GM12892 (cell line): ENCODE measurements at regions not wholly inside any gene's neighbourhood (a gene's known extent, or its start where the extent isn't known, plus 50 kb on each side); places are given as distances from the start of the nearest gene placed in this dataset.
"Not testable (repeated sequence)": the region's sequence is repeated elsewhere in the genome, so short reads cannot be mapped to it uniquely, and the experiment has no call there.

ENCODE experiments used
- DNase-seq: peaks from one replicate; pipeline ENCODE4 v3.0.0; 2011; ENCODE audit not compliant: insufficient read length
- FAIRE-seq: peaks from 2 replicates; lab custom pipeline; 2011; peaks lifted over from hg19 to GRCh38; lab: Jason Lieb, UNC
- POLR2A ChIP-seq: IDR thresholded peaks from 2 replicates; pipeline ENCODE4 v1.6.1; 2011; ENCODE audit warnings: low read depth, low read length, control low read depth
- POLR2AphosphoS5 ChIP-seq: IDR thresholded peaks from 2 replicates; pipeline ENCODE4 v1.6.1; 2011; ENCODE audit warnings: low read depth, low read length, control low read depth
- TAF1 ChIP-seq: IDR thresholded peaks from 2 replicates; pipeline ENCODE4 v1.6.1; 2011; ENCODE audit warnings: low read depth, mild to moderate bottlenecking, control low read depth, low read length, borderline replicate concordance

GRCh38 chr6:145086197-145086596 is 649.1 kb downstream of the EPM2A start:
- TF ChIP-seq POLR2AphosphoS5, result no peak
- FAIRE-seq (no peak), DNase-seq (no peak)

- FAIRE-seq, result no peak
- no peak for DNase-seq
These were observed 648.3 kb downstream of the EPM2A start for GRCh38 chr6:145087034-145087433.

GRCh38 chr6:145090801-145091585 is 644.3 kb downstream of the EPM2A start:
- no peak for TF ChIP-seq TAF1
- TF ChIP-seq POLR2AphosphoS5, result no peak
- TF ChIP-seq POLR2A, result no peak
- no peak for DNase-seq
- no peak for FAIRE-seq

More at GRCh38 chr6:145087034-145087433, 648.3 kb downstream of the EPM2A start:
- TF ChIP-seq TAF1 (no peak), POLR2AphosphoS5 (no peak), POLR2A (no peak)

GRCh38 chr6:145091586-145092142 is 643.7 kb downstream of the EPM2A start:
- FAIRE-seq, result no peak
- no peak for TF ChIP-seq TAF1
- DNase-seq, result no peak

GRCh38 chr6:145092554-145092953 is 642.8 kb downstream of the EPM2A start:
- no peak for DNase-seq
- no peak for FAIRE-seq
- TF ChIP-seq POLR2A (no peak), TAF1 (no peak), POLR2AphosphoS5 (no peak)

GRCh38 chr6:145093226-145093625 is 642.1 kb downstream of the EPM2A start:
- TF ChIP-seq TAF1 (no peak), POLR2AphosphoS5 (no peak), POLR2A (no peak)
- no peak for FAIRE-seq
- DNase-seq, result no peak

GRCh38 chr6:145096846-145097245 is 638.5 kb downstream of the EPM2A start:
- DNase-seq, result no peak
- TF ChIP-seq POLR2AphosphoS5 (no peak), POLR2A (no peak), TAF1 (no peak)
- no peak for FAIRE-seq

- DNase-seq, FAIRE-seq: not testable (repeated sequence)
These were observed 637.2 kb downstream of the EPM2A start for GRCh38 chr6:145098127-145098526.

GRCh38 chr6:145099713-145100112 is 635.6 kb downstream of the EPM2A start:
- DNase-seq, result no peak
- TF ChIP-seq POLR2A, result no peak
- no peak for TF ChIP-seq TAF1
- TF ChIP-seq POLR2AphosphoS5, result no peak
- no peak for FAIRE-seq

- FAIRE-seq, result no peak
- DNase-seq, result no peak
- no peak for TF ChIP-seq TAF1
- no peak for TF ChIP-seq POLR2A
- TF ChIP-seq POLR2AphosphoS5, result no peak
These were observed 625.2 kb downstream of the EPM2A start for GRCh38 chr6:145110109-145110508.

GRCh38 chr6:145111407-145111806 is 623.9 kb downstream of the EPM2A start:
- not testable (repeated sequence) for FAIRE-seq, DNase-seq

- no peak for DNase-seq
- no peak for TF ChIP-seq TAF1
- no peak for TF ChIP-seq POLR2AphosphoS5
- no peak for TF ChIP-seq POLR2A
- no peak for FAIRE-seq
These were observed 622.6 kb downstream of the EPM2A start for GRCh38 chr6:145112711-145113148.

GRCh38 chr6:145115638-145116037 is 619.7 kb downstream of the EPM2A start:
- no peak for FAIRE-seq

More at GRCh38 chr6:145115638-145116037, 619.7 kb downstream of the EPM2A start:
- DNase-seq, result no peak
- TF ChIP-seq POLR2AphosphoS5, result no peak
